ENCODE measurements at regions not wholly inside any gene's neighbourhood (a gene's known extent, or its start where the extent isn't known, plus 50 kb on each side); places are given as distances from the start of the nearest gene placed in this dataset.

DNA sequence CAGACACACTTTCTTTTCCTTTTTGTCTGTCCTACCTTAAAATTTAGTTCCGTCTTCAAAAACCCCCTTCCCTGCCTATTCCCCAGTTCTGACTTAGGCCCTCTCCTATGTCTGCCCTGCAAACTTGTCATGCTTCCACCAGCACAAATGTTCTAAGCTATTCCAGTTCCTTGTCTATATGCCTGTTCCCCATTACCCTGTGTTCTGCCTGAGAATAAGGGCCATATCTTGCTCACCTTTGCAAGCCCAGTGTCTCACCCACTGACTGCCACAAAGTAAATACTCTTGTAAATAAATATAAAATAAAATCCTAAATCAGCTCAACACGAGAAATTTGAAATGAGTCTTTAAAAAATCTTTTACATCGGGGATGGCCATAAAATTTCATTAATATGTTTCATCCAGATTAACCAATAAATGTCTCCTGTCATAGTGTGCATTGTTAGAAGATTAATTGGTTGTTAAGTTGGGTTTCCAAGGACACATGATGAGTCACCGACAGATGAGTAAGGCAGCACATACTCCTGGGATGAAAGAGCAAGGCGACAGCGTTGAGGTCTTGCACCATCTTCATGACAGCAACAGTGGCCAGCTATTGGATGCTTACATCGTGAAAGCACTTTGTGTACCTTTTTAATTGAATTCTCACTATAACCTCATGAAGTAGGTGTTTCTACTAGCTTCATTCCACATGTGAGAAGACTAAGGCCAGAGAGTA, 92.6 kb upstream of the NGF start:
- TF ChIP-seq CTCF (IDR thresholded peaks at IDR 0.05) (no peak), POLR2A (IDR thresholded peaks at IDR 0.05) (no peak)
